Activated CD8-positive, alpha-beta T cell treated with anti-CD3 and anti-CD28 coated beads for 36 hours (primary cell): ENCODE measurements at regions not wholly inside any gene's neighbourhood (a gene's known extent, or its start where the extent isn't known, plus 50 kb on each side); places are given as distances from the start of the nearest gene placed in this dataset.

Experiments used
- ATAC-seq: fragments of 200-7000 bp; cut with Tn5 transposase; one replicate; pipeline ENCODE4 v1.10.0; 2021; ENCODE audit warnings: mild to moderate bottlenecking, moderate library complexity
- CTCF ChIA-PET: fragments of 350-600 bp; sonication (Branson Sonifier 250); formaldehyde crosslinking; loops from one replicate; lab custom pipeline; 2021; ENCODE audit warnings: antibody characterized with exemption; lab: Charles Lee
- POLR2A ChIA-PET: fragments of 350-600 bp; sonication (Branson Sonifier 250); formaldehyde crosslinking; loops from one replicate; lab custom pipeline; 2021; ENCODE audit warnings: antibody characterized with exemption; lab: Charles Lee
- DNase-seq: peaks from one replicate; pipeline ENCODE4 v3.0.0-alpha.2; 2020
- H3K27ac Mint-ChIP-seq: one replicate; pipeline ENCODE4 v1.8.0; 2021; ENCODE audit warnings: mild to moderate bottlenecking, mixed read lengths
- H3K27me3 Mint-ChIP-seq: one replicate; pipeline ENCODE4 v1.8.0; 2021; ENCODE audit warnings: mixed read lengths
- H3K36me3 Mint-ChIP-seq: one replicate; pipeline ENCODE4 v1.8.0; 2021; ENCODE audit warnings: low read depth, mixed read lengths
- H3K4me1 Mint-ChIP-seq: one replicate; pipeline ENCODE4 v1.8.0; 2021; ENCODE audit warnings: low read depth, mixed read lengths
- H3K4me3 Mint-ChIP-seq: one replicate; pipeline ENCODE4 v1.8.0; 2021; ENCODE audit warnings: mild to moderate bottlenecking, moderate library complexity, mixed read lengths
- H3K9me3 Mint-ChIP-seq: one replicate; pipeline ENCODE4 v1.8.0; 2021; ENCODE audit warnings: mixed read lengths
- CTCF ChIP-seq: fragments of 200-600 bp; IDR thresholded peaks from one replicate; pipeline ENCODE4 v1.8.0; 2022; ENCODE audit warnings: antibody characterized with exemption, mild to moderate bottlenecking
- intact Hi-C: fragments of 100-400 bp; cut with micrococcal nuclease; formaldehyde crosslinking; loops from one replicate; pipeline ENCODE4 v1.10.0; 2022

- POLR2A ChIA-PET, result no interaction called here
- DNase-seq (no peak), ATAC-seq (no peak)
- Mint-ChIP-seq H3K36me3 (no peaks in the 10 kb centered on the region), H3K27me3 (peaks cover 5% of the 10 kb centered on the region), H3K9me3 (no peaks in the 10 kb centered on the region), H3K27ac (no peak overlapping the region), H3K4me3 (no peak overlapping the region), H3K4me1 (no peaks in the 10 kb centered on the region)
- CTCF ChIA-PET, result no interaction called here
- intact Hi-C loops, result no loop called here
- TF ChIP-seq CTCF, result no peak
Measured at GRCh38 chr5:159824188-159825161, 91.8 kb upstream of the ADRA1B start.

GRCh38 chr5:159825551-159826051, 90.7 kb upstream of the ADRA1B start:
- no peak for DNase-seq
- no peaks in the 10 kb centered on the region for H3K9me3 Mint-ChIP-seq
- H3K4me3 Mint-ChIP-seq, result no peak overlapping the region
- no peaks in the 10 kb centered on the region for H3K4me1 Mint-ChIP-seq
- TF ChIP-seq CTCF, result no peak
- peaks cover 10% of the 10 kb centered on the region for H3K27me3 Mint-ChIP-seq
- ATAC-seq, result no peak
- intact Hi-C loops, result no loop called here
- no peak overlapping the region for H3K27ac Mint-ChIP-seq
- ChIA-PET CTCF (no interaction called here), POLR2A (no interaction called here)
- H3K36me3 Mint-ChIP-seq, result no peaks in the 10 kb centered on the region

GRCh38 chr5:159826351-159827214, 89.7 kb upstream of the ADRA1B start:
- Mint-ChIP-seq H3K27ac (no peak overlapping the region), H3K4me3 (no peak overlapping the region), H3K27me3 (peaks cover 10% of the 10 kb centered on the region), H3K36me3 (no peaks in the 10 kb centered on the region), H3K4me1 (no peaks in the 10 kb centered on the region), H3K9me3 (no peaks in the 10 kb centered on the region)
- ATAC-seq, result no peak
- intact Hi-C loops, result no loop called here
- no peak for TF ChIP-seq CTCF
- no peak for DNase-seq
- POLR2A ChIA-PET, result no interaction called here
- CTCF ChIA-PET, result no interaction called here

GRCh38 chr5:159827861-159828260, 88.4 kb upstream of the ADRA1B start:
- Mint-ChIP-seq H3K4me3 (no peak overlapping the region), H3K36me3 (no peaks in the 10 kb centered on the region), H3K27ac (no peak overlapping the region), H3K9me3 (no peaks in the 10 kb centered on the region), H3K4me1 (no peaks in the 10 kb centered on the region), H3K27me3 (peaks cover 10% of the 10 kb centered on the region)
- DNase-seq (no peak), ATAC-seq (no peak)
- no peak for TF ChIP-seq CTCF
- CTCF ChIA-PET, result no interaction called here
- POLR2A ChIA-PET, result no interaction called here
- intact Hi-C loops, result no loop called here
